Upper lobe of left lung (tissue), 6 donors: ENCODE measurements at regions not wholly inside any gene's neighbourhood (a gene's known extent, or its start where the extent isn't known, plus 50 kb on each side); places are given as distances from the start of the nearest gene placed in this dataset.

Experiments used
- ATAC-seq, 2 donors: fragments of 200-7000 bp; cut with Tn5 transposase; one replicate each; pipeline ENCODE4 v1.9.1; 2022; ENCODE audit warnings: mild to moderate bottlenecking in 2 of 2, moderate library complexity in 2 of 2; ENCODE audit not compliant: low FRiP score in 2 of 2
- DNase-seq, 2 donors: peaks; one replicate each; pipeline ENCODE4 v3.0.0-alpha.2; 2019 to 2020
- H3K27ac ChIP-seq, 4 donors: fragments of 200-600 bp; sonication (generic); one replicate each; pipeline ENCODE4 v1.5.1; 2016 to 2019
- H3K27me3 ChIP-seq, 4 donors: fragments of 200-600 bp; sonication (generic); one replicate each; pipeline ENCODE4 v1.5.1; 2017 to 2019
- H3K36me3 ChIP-seq, 4 donors: fragments of 200-600 bp; sonication (generic); one replicate each; pipeline ENCODE4 v1.5.1; 2016 to 2019
- H3K4me1 ChIP-seq, 4 donors: fragments of 200-600 bp; sonication (generic); one replicate each; pipeline ENCODE4 v1.5.1; 2018 to 2019
- H3K4me3 ChIP-seq, 4 donors: fragments of 200-600 bp; sonication (generic); one replicate each; pipeline ENCODE4 v1.5.1; 2017 to 2019; ENCODE audit warnings: mild to moderate bottlenecking in 2 of 4, moderate library complexity in 1 of 4
- H3K9me3 ChIP-seq, 4 donors: fragments of 200-600 bp; sonication (generic); one replicate each; pipeline ENCODE4 v1.5.1; 2018 to 2019
- EP300 ChIP-seq, 4 donors: sonication (generic); formaldehyde crosslinking; IDR thresholded peaks; one replicate each; pipeline ENCODE4 v1.5.1; 2017; ENCODE audit warnings: antibody characterized with exemption in 4 of 4, control low read depth in 2 of 4
- POLR2A ChIP-seq, 4 donors: fragments of 450-650 bp; IDR thresholded peaks; one replicate each; pipeline ENCODE4 v1.5.1; 2016 to 2017; ENCODE audit warnings: antibody characterized with exemption in 4 of 4, mild to moderate bottlenecking in 2 of 4
- POLR2AphosphoS5 ChIP-seq, 2 donors: sonication (generic); formaldehyde crosslinking; IDR thresholded peaks; one replicate each; pipeline ENCODE4 v1.5.1; 2017; ENCODE audit warnings: antibody characterized with exemption in 2 of 2
- WGBS, 2 donors: methylation state at CpG; one replicate each; pipeline ENCODE4 v1.1.5; 2017 to 2018; 5-methylcytosine and 5-hydroxymethylcytosine counted together
- TF ChIP-seq, protein P1 (sequence below), 6 experiments: fragments of 450-650 bp in 4 of 6; fragments of 200-600 bp in 2 of 6; sonication (generic) in 2 of 6; IDR thresholded peaks; one replicate each; pipeline ENCODE4 v1.5.1; 2016 to 2019; ENCODE audit warnings: antibody characterized with exemption in 6 of 6
- donor health status: DM: no; HTN: no; CAD: no; lungs with moderate emphysema.
- donor health status: DM: no; HTN: yes; CAD: no; lungs with severe emphysema.

DNA sequence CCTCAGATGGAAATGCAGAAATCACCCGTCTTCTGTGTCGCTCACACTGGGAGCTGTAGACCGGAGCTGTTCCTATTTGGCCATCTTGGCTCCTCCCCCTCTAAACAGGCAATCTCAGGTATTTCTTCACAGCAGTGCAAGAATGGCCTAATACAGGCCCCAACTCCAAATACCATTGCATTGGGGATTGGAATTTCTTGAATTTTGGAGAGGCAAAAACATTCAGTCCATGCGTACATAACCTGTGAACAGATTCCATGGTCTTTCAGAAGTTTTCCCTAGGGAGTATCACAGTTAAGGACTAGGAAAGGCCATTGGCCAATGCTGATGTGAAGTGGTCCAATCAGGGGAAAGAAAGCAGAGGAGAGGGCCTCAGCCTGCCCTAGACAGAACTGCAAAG, 128.2 kb upstream of the NOCT start:
- H3K27ac ChIP-seq = no peak overlapping the region
- H3K9me3 ChIP-seq = no peaks in the 10 kb centered on the region
- TF ChIP-seq, protein P1, sequence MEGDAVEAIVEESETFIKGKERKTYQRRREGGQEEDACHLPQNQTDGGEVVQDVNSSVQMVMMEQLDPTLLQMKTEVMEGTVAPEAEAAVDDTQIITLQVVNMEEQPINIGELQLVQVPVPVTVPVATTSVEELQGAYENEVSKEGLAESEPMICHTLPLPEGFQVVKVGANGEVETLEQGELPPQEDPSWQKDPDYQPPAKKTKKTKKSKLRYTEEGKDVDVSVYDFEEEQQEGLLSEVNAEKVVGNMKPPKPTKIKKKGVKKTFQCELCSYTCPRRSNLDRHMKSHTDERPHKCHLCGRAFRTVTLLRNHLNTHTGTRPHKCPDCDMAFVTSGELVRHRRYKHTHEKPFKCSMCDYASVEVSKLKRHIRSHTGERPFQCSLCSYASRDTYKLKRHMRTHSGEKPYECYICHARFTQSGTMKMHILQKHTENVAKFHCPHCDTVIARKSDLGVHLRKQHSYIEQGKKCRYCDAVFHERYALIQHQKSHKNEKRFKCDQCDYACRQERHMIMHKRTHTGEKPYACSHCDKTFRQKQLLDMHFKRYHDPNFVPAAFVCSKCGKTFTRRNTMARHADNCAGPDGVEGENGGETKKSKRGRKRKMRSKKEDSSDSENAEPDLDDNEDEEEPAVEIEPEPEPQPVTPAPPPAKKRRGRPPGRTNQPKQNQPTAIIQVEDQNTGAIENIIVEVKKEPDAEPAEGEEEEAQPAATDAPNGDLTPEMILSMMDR (IDR thresholded peaks at IDR 0.05) = no peak
- no peak for TF ChIP-seq EP300 (IDR thresholded peaks at IDR 0.05)
- TF ChIP-seq POLR2AphosphoS5 (IDR thresholded peaks at IDR 0.05) = no peak
- no peak for TF ChIP-seq POLR2A (IDR thresholded peaks at IDR 0.05)
- no peak overlapping the region for H3K4me3 ChIP-seq
- ATAC-seq (no peak), DNase-seq (no peak)
- no peaks in the 10 kb centered on the region for H3K36me3 ChIP-seq
- 94 to 100% methylated on average over 4 of the region's 4 CpGs for WGBS, 2 donors
- H3K27me3 ChIP-seq = no peaks in the 10 kb centered on the region
- no peaks in the 10 kb centered on the region for H3K4me1 ChIP-seq

DNA sequence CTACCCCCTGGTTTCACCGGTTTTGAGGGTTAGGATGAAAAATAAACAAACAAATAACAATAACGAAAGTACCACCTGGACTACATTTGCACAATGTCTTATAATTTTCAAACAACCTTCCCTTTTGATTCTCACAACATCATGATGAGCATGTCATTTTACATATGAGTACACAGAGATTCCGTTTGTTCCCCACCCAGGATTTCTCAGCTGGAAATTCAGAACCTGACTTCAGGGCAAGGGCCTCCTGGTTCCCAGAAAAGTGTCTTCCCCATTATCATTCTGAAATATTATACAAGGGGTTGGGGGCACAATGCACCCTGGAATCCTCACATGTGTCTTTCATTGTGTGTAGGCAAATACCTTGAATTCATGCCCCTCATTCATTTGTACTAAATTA, 135.8 kb upstream of the NOCT start:
- WGBS, 2 donors = 83 to 90% methylated on average over 3 of the region's 3 CpGs
- ATAC-seq (no peak), DNase-seq (no peak)
- Histone ChIP-seq H3K27me3 (no peaks in the 10 kb centered on the region), H3K27ac (no peak overlapping the region), H3K4me3 (no peak overlapping the region), H3K4me1 (no peaks in the 10 kb centered on the region), H3K36me3 (no peaks in the 10 kb centered on the region), H3K9me3 (no peaks in the 10 kb centered on the region)
- no peak for TF ChIP-seq POLR2A (IDR thresholded peaks at IDR 0.05)
- TF ChIP-seq POLR2AphosphoS5 (IDR thresholded peaks at IDR 0.05) = no peak
- no peak for TF ChIP-seq EP300 (IDR thresholded peaks at IDR 0.05)
- TF ChIP-seq, protein P1 (IDR thresholded peaks at IDR 0.05) = no peak

DNA sequence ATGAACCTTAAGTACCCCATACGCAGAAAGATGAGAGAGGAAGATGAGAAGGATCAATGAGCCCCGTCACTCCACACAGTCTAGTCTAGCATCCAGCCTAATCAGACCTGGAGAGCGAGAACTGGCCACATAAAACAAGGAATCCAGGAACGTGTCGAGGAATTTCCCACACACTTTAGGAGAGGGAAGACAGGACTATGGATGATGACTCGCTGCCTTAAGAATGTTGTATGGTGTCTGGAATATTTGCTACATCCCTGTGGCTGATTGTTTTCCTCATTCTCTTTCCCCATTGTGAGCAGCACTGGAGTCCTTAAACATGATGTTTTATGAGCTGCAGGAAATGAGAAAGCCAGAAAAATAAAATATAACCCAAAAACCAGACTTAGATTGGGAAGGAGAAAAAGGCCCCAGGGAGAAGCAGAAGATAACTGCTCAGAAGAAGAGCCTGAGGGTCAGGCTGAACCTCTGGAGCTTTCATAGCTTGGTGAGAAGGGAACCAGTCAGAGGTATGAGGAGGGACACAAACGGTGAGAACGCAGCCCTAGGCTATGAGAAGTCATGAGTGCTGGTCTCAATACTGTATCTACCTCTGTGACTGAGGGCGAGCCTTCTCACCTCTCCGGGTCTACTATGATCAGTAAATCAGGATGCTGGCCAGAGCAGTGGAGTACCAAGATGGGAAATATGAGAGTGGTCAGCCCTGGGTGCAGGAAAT, 139.5 kb upstream of the NOCT start:
- WGBS, 2 donors = 85 to 88% methylated on average over 9 to 10 of the region's 10 CpGs
- no peak overlapping the region for H3K27ac ChIP-seq
- H3K4me1 ChIP-seq = peaks cover 0 to 4% (median 3%) of the 10 kb centered on the region in 4 donors
- H3K9me3 ChIP-seq = no peaks in the 10 kb centered on the region
- H3K4me3 ChIP-seq = no peak overlapping the region
- no peak for DNase-seq
- H3K27me3 ChIP-seq = no peaks in the 10 kb centered on the region
- no peak for ATAC-seq
- no peaks in the 10 kb centered on the region for H3K36me3 ChIP-seq
- no peak for TF ChIP-seq POLR2AphosphoS5 (IDR thresholded peaks at IDR 0.05)

DNA sequence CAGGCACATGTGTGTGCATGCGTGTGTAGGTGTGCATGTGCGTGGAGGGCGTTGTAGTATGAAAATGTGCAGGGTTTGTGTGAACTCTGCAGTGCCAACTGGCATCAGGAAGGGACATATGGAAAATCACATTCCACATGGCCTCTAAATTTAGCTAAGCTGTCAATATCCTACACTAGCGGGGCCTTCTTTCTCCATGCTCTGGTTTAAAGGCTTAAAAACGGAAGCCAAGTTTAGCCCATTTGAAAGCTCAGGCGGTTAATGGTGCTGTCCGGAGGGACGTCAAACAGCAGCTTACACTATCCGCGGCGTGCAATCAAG, 144.1 kb upstream of the NOCT start:
- DNase-seq (no peak), ATAC-seq (no peak)
- TF ChIP-seq, protein P1 (IDR thresholded peaks at IDR 0.05) = no peak
- TF ChIP-seq EP300 (IDR thresholded peaks at IDR 0.05) (no peak), POLR2A (IDR thresholded peaks at IDR 0.05) (no peak), POLR2AphosphoS5 (IDR thresholded peaks at IDR 0.05) (no peak)
- no peaks in the 10 kb centered on the region for H3K36me3 ChIP-seq
- no peaks in the 10 kb centered on the region for H3K27me3 ChIP-seq
- H3K9me3 ChIP-seq = no peaks in the 10 kb centered on the region
- no peak overlapping the region for H3K4me3 ChIP-seq
- WGBS, 2 donors = 74 to 83% methylated on average over 10 to 11 of the region's 11 CpGs
- no peak overlapping the region for H3K27ac ChIP-seq
- H3K4me1 ChIP-seq = peaks cover 0 to 6% (median 4%) of the 10 kb centered on the region in 4 donors

DNA sequence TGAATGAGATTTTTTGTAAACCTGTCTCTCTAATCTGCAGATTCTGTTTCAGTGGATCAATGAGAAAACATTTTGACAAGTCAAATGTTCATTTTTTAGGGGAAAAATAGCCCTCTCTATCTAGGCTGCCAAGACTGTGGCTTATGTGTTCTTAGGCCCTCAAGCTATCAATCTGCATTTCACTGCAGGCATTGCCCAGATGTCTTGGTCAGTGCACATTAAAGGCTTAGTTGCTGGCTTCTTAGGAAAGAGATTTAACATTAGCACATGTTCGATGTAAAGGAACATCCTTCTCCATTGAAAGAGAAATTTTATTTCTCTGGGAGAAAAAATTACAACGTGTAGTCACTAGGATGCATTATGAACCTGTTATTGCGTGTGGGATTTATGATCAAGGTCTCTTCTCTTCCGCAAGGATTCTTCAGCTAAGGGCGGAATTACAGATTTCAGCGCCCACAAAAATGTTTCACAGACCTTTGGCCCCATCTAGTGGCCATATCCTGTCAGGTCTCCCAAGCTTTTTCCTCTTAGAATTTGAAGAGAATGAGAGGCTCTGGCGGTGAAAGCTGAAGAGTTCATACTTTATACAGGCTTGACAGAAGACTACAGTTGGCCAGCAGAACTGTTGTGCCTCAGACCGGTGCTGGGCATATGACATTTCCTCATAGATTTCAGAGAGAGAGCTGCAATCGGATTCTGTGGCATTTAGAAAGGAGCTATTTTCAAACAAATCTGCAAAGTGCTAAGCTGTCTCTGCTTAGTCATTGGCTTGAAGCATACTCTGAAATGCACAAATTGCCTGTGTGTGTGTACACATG, 144.6 kb upstream of the NOCT start:
- DNase-seq (peak in 1 of 2 donors; percentile 42), ATAC-seq (peak; percentile 62 to 89)
- Histone ChIP-seq H3K9me3 (no peaks in the 10 kb centered on the region), H3K4me3 (no peak overlapping the region), H3K36me3 (no peaks in the 10 kb centered on the region), H3K4me1 (peaks cover 0 to 6% (median 4%) of the 10 kb centered on the region in 4 donors), H3K27ac (no peak overlapping the region), H3K27me3 (no peaks in the 10 kb centered on the region)
- WGBS, 2 donors = 5 to 8% methylated on average over 6 to 9 of the region's 9 CpGs
- TF ChIP-seq POLR2A (IDR thresholded peaks at IDR 0.05) (no peak), POLR2AphosphoS5 (IDR thresholded peaks at IDR 0.05) (no peak)
- TF ChIP-seq, protein P1 (IDR thresholded peaks at IDR 0.05) = peak; percentile 77 to 88 (median 86)
